ENCODE measurements at regions not wholly inside any gene's neighbourhood (a gene's known extent, or its start where the extent isn't known, plus 50 kb on each side); places are given as distances from the start of the nearest gene placed in this dataset.
"Not testable (repeated sequence)": the region's sequence is repeated elsewhere in the genome, so short reads cannot be mapped to it uniquely, and the experiment has no call there.

GRCh38 chr6:21742238-21742660 lies 148.7 kb downstream of the SOX4 start:
- DNase-seq (ENCODE audit: low read depth) = peak; percentile 49

DNA sequence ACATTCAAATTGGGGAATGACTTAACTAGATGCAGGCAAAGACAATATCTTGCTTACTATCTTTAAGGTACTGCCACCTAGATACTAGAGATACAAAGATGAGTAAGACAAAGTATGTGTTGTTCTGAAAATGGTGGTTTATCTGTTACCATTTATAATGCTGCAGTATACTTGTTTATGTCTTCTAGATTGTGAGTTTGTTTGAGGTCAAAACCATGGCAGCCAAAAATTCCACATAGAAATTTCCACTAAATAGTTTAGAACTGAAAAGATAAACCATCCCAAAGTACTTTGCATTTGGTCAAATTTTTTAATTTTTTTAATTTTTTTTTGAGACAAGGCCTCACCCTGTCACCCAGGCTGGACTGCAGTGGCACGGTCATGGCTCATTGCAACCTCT lies 150.8 kb downstream of the SOX4 start:
- DNase-seq (ENCODE audit: low read depth) = no peak

- DNase-seq (ENCODE audit: low read depth) = no peak
Measured at GRCh38 chr6:21745543-21746337, 152.2 kb downstream of the SOX4 start.

DNA sequence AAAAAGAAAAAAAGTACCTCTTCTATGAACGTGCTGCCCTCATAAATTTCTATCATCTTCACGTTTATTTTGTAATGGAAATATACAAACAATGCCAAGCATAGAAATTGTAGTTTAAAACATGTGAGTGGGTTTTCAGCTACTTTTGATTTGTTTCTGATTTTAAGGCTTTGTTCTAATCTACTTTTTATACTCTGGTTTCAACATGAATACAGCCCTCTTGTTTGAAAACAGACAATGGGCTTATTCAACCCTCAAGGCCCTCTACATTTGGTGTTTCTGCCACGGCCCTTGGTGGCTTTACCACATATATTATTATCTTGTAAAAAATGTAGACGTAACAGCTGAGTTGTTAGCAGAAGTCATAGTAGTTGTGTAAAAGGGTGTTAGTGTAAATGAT lies 153.9 kb downstream of the SOX4 start:
- DNase-seq (ENCODE audit: low read depth) = no peak

DNA sequence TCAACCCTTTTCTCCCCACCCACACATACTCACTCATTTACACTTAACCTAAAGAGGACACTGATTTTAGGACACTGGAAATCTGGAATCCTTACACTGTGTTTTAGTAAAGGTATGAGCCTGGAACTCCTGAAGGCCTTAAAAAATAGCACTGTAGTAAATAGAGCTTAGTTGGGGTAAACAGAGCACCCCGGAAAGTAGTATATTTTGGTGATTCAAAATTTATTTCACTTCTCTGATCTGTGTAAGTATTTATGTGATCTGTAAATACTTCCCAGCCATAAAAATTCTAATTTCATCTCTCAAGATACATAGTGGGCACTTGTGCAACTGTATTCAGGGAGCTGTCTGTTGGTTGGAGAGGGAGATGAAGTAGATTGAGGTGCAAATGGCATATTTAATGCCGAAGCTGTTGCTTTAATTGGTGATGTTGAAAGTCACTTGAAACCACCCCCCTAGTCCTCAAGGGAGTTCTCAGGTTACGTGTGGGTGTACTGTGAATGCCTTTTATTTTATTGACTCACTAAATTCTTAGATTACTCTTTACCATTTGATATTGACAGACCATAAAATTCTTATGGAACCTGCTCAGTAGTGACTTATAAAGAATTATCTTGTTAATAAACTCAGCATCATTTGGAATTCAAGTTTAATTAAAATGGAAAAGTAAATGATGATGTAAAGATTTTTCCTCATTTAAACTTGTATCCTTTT lies 154.9 kb downstream of the SOX4 start:
- DNase-seq (ENCODE audit: low read depth) = peak; percentile 86

DNA sequence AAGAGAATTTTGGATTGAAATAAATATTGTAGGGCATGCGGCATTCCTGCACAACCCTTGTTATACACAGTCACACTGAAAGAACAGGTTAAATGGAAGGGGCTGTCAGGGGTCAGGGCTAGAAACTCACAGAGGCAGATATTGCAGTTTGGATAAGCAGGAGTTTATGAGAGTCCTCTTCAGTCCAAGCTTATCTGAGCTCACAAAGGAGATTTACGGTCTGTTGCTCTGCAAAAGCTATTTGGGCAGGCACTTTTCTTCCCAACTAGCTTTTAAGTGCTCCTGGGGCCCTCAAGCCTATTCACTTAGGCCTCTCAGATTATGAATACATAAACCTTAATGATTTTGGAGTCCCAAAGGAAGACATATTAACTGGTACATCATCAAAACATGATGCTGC lies 156.2 kb downstream of the SOX4 start:
- DNase-seq (ENCODE audit: low read depth) = no peak

DNA sequence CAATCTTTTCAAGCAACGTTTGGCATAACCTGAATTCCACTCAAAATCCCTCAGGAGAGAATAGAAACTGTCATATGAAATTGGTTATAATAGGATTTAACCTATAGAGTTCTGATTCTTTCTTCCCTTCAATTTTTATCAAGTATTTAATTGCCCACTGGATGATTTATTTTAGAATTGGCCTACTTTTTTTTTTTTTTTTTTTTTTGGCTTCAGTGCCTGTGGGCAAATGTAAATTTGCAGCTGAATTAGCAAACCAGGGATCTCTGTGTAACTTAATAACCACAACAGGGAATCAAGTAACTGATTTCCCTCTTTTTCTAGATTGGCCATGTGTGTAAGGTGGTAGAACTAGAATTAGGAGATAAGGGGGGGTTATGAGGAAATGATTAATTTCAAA lies 157.0 kb downstream of the SOX4 start:
- DNase-seq (ENCODE audit: low read depth) = peak; percentile 59

DNA sequence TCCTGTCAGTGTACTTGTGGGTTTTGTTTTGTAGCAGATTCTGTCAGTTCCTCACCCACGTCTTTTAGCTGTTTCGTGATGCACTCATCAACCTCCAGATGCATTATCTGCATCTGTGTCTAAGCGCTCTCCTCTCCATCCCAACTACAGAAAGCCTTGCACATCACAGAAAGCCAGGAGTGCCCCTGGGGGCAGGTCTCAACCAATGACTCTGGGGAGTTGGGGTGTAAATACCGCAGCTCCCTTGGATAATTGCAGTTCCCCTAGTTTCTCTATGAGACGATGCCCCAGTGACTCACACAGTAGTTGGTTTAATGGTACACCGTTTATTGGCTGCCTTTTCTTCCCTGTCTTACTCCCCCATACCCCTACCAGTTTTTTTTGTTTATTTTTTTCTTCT lies 158.1 kb downstream of the SOX4 start:
- no peak for DNase-seq (ENCODE audit: low read depth)

- DNase-seq (ENCODE audit: low read depth) = peak; percentile 90
Measured at GRCh38 chr6:21752054-21752811, 158.7 kb downstream of the SOX4 start.

DNA sequence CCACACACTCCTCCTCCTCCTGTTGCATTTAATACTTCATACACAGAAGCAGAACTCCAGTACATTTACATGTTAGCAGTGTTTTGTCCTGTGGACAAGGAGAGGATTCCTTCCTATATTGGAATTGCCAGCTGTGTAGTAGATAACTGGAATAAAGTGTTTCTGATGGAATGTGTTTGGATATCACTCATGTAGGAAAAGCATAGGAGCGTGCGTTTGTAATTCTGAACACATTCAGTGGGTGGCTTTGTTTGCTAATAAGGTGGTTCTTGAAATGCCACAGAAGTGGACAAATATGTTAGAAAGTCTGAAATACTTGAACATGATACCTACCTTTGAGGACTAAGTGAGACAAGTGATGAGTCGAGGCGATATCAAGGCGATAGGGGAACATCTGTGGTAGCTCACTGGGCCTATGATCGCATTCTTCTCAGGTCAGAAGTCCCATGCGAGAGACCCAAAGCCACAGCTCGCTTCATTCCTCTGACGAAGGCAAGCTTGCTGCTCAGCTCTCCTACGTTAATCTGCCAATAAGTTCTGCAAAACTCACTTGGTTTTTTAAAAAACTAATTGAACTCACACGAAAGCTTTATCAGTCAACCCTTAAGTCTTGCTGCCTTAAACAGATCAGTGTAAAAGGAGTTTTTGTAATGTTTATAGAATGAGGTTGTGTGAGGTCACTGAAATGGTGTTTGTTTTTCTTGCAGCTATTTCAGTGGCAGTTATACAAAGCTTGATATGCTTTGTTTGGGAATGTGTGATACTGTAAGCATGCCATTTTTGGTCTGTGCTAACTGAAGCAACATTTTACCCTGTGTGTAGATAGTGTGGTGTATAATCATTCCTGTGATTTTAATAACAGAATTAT lies 159.9 kb downstream of the SOX4 start:
- peak; percentile 76 for DNase-seq (ENCODE audit: low read depth)

- DNase-seq (ENCODE audit: low read depth) = peak; percentile 95
Measured at GRCh38 chr6:21754891-21755290, 161.3 kb downstream of the SOX4 start.

DNA sequence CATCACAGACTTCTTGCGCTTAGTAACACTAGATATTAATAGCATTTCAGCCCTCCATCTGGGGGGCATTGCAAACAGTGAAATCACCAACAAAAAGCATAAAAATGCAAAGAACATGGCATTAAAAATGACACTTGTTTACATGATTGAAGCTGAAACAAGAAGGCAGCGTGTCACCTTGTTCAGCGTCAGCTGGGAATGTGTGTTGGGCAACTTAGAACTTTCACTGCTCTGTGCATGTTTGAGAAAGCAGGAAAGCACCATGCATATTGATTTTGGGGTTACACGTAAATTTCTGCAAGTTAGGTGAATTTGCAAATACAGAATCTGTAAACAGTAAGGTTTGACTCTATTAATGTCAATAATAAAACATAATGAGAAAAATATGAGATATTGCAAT lies 162.9 kb downstream of the SOX4 start:
- no peak for DNase-seq (ENCODE audit: low read depth)

GRCh38 chr6:21757392-21757791 lies 163.8 kb downstream of the SOX4 start:
- peak; percentile 71 for DNase-seq (ENCODE audit: low read depth)

DNA sequence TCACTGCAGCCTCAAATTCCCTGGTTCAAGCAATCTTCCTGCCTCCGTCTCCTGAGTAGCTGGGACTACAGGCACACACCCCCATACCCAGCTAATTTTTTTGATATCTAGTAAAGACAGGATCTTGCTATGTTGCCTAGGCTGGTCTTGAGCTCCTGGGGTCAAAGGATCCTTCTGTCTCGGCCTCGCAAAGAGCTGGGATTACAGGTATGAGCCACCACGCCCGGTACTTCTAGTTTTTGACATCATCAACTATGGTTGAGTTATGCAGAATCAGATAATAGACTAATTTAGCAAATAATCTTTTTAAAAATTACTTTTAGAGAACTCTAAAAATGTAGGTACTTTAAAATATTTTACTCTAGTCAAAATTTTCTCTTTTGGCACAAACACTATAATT lies 166.2 kb downstream of the SOX4 start:
- no peak for DNase-seq (ENCODE audit: low read depth)

DNA sequence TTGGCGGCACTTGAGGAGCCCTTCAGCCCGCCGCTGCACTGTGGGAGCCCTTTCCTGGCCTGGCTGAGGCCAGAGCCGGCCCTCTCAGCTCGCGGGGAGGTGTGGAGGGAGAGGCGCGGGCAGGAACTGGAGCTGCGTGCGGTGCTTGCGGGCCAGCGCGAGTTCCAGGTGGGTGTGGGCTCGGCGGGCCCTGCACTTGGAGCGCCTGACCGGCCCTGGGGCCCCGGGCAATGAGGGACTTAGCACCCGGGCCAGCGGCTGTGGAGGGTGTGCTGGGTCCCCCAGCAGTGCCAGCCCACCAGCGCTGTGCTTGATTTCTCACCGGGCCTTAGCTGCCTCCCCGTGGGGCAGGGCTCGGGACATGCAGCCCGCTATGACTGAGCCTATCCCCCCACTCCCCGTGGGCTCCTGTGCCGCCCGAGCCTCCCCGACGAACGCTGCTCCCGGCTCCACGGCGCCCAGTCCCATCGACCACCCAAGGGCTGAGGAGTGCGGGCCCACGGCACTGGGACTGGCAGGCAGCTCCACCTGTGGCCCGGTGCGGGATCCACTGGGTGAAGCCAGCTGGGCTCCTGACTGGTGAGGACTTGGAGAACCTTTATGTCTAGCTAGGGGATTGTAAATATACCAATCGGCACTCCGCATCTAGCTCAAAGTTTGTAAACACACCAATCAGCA lies 167.6 kb downstream of the SOX4 start:
- DNase-seq (ENCODE audit: low read depth) = not testable (repeated sequence)

- DNase-seq (ENCODE audit: low read depth) = no peak
Measured at GRCh38 chr6:21764989-21765388, 171.4 kb downstream of the SOX4 start.

DNA sequence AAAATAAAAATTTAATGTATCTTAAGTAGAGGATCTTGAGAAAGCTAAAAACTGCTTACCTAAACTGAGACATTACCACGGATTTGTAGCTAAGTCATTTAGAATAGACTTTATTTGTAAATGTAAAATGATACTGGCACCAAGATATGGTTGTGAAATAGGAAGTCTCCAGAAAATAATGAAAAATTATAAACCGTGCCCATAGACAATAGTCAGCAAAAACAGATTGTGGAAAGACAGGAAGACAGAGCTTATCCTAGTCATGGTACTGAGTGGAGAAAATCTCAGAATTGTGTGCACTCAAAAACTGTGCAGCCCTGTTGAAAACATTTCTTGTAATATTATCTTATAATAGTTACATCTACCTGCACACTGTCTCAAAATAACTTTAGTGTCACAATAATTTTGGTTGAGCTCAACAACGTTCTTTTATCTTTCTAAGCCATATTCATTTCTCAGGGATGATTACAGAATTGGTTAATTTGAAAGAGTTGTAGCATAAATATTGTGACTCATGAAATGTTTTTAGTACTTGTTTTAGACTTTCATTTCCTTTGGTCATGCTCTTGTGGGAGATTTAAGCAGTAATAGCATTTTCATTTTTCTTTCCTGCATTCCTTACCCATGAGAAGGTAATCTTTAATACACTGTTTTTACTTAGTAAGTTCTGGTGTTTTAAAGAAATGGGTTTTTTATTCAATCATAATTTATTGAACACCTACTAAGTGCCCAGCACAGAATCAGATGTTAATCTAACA lies 174.5 kb downstream of the SOX4 start:
- DNase-seq (ENCODE audit: low read depth) = peak; percentile 86

- DNase-seq (ENCODE audit: low read depth) = peak; percentile 84
Measured at GRCh38 chr6:21769405-21769861, 175.9 kb downstream of the SOX4 start.

DNA sequence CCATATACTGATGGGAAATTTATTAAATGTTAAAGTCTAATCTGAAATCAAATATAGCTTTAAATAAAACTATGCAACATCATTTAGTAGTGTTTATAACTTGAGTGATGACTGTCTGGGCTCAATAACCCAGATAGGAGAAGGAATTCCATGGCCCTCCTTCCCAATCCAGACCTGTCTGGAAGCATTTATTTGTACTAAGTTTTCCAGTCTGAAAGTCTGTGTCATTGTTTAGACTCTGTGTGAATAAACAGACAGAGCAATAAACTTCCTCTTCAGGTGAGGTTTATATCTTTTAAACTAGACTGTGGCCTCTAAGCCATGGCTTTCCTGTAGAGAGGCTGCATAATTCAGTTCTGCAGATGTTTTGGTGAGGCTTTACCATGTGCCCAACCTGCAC lies 176.4 kb downstream of the SOX4 start:
- DNase-seq (ENCODE audit: low read depth) = peak; percentile 39

Data from renal cortical epithelial cell (primary cell).